HUES48 (cell line): ENCODE measurements at regions not wholly inside any gene's neighbourhood (a gene's known extent, or its start where the extent isn't known, plus 50 kb on each side); places are given as distances from the start of the nearest gene placed in this dataset.
"Not testable (repeated sequence)": the region's sequence is repeated elsewhere in the genome, so short reads cannot be mapped to it uniquely, and the experiment has no call there.

Experiments used
- H3K27ac ChIP-seq: one replicate; pipeline ENCODE4 v1.7.0; 2013; ENCODE audit warnings: low read depth, low read length, inconsistent platforms
- H3K27me3 ChIP-seq: 2 replicates; pipeline ENCODE4 v1.6.1; 2013; ENCODE audit warnings: mild to moderate bottlenecking, low read length; ENCODE audit not compliant: control insufficient read depth, insufficient read depth
- H3K36me3 ChIP-seq: 2 replicates; pipeline ENCODE4 v1.6.1; 2013; ENCODE audit warnings: low read length; ENCODE audit not compliant: control insufficient read depth, insufficient read depth
- H3K4me1 ChIP-seq: 2 replicates; pipeline ENCODE4 v1.6.1; 2013; ENCODE audit warnings: mild to moderate bottlenecking, low read length; ENCODE audit not compliant: control insufficient read depth, insufficient read depth
- H3K4me3 ChIP-seq: 2 replicates; pipeline ENCODE4 v1.5.1; 2013; ENCODE audit warnings: mild to moderate bottlenecking, low read depth, low read length
- H3K9ac ChIP-seq: 2 replicates; pipeline ENCODE4 v1.6.1; 2013; ENCODE audit warnings: mild to moderate bottlenecking, low read depth, low read length, moderate library complexity
- H3K9me3 ChIP-seq: 2 replicates; pipeline ENCODE4 v1.6.1; 2013; ENCODE audit warnings: low read length; ENCODE audit not compliant: control insufficient read depth, insufficient read depth

DNA sequence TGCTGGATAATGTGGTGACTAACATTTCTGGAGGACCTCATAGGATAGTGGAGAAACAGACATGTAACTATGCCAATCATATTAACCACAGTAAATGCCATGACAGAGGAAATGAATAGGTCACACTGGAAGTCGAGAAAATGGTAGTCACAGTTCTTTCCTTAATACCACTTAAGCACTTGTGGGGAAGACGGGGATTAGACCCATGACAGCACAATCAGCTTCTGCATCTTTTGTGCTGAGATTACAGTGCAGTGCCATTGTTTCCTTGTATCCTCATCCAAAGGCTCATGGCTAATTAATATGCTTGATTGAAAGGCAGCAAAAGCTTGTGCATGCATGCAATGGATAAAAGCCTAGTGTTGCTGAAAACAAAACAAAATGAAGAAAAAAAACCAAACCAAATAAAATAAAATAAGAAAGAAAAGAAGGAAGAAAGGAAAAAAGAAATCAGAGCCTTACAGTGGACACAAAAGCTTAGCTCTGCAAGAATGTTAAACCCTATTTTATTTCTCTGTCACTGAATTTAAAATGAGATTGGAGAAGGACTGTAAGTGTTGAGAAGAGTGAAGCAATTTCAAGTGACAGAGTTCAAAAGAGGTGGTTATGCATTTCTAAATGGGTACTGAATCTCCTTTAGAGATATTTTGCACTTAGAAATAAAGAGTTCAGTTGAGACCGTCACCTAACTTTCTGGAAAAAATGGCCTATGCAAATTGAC, 1011.9 kb downstream of the CDH8 start:
- no peak overlapping the region for H3K27ac ChIP-seq
- no peak overlapping the region for H3K4me3 ChIP-seq
- H3K4me1 ChIP-seq: no peaks in the 10 kb centered on the region
- H3K9ac ChIP-seq: no peak overlapping the region
- no peaks in the 10 kb centered on the region for H3K36me3 ChIP-seq
- no peaks in the 10 kb centered on the region for H3K27me3 ChIP-seq
- H3K9me3 ChIP-seq: no peaks in the 10 kb centered on the region

- Histone ChIP-seq H3K27me3 (no peaks in the 10 kb centered on the region), H3K9ac (no peak overlapping the region), H3K4me3 (no peak overlapping the region)
These were observed 1021.4 kb downstream of the CDH8 start for GRCh38 chr16:61014869-61015268.

DNA sequence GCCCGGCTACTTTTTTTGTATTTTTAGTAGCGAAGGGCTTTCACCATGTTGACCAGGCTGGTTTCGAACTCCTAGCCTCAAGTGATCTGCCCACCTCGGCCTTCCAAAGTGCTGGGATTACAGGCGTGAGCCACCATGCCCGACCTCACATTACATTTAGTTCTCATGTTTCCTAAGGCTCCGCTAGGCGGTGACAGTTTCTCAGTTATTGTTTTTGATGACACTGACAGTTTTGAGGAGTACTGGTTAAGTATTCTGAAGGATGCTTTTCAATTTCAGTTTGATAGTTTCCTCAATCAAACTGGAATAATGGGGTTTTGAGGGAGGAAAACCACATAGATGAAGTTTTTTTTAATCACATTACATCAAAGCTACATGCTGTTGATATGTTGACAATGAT, 1028.5 kb downstream of the CDH8 start:
- H3K36me3 ChIP-seq: no peaks in the 10 kb centered on the region
- no peak overlapping the region for H3K9ac ChIP-seq
- no peaks in the 10 kb centered on the region for H3K9me3 ChIP-seq
- H3K4me1 ChIP-seq: no peaks in the 10 kb centered on the region
- no peaks in the 10 kb centered on the region for H3K27me3 ChIP-seq
- H3K4me3 ChIP-seq: no peak overlapping the region
- no peak overlapping the region for H3K27ac ChIP-seq

More at GRCh38 chr16:61014869-61015268, 1021.4 kb downstream of the CDH8 start:
- H3K36me3 ChIP-seq: no peaks in the 10 kb centered on the region
- H3K27ac ChIP-seq: no peak overlapping the region
- no peaks in the 10 kb centered on the region for H3K4me1 ChIP-seq
- peaks cover 3% of the 10 kb centered on the region; the same call in 1 of the 2 replicates for H3K9me3 ChIP-seq

DNA sequence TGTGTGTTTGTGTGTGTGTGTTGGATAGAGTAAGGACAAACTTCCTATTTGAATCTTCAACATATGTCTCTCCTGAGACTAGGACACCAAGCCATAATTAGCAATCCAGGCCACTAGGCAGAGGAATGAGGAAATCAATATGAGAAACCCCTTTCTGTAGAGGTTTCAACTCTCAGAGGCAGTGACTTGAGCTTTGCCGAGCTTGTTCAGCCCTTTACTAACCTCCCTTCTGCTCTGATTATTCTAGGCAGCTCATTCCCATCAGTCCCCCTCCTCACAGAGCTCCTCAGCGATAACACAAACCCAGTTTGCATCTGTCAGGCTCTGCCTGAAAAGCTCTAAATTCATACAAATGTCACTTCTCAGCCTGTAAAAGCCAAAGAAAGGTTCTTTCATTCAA, 1030.3 kb downstream of the CDH8 start:
- no peak overlapping the region for H3K4me3 ChIP-seq
- no peaks in the 10 kb centered on the region for H3K27me3 ChIP-seq
- H3K27ac ChIP-seq: no peak overlapping the region
- no peaks in the 10 kb centered on the region for H3K9me3 ChIP-seq
- H3K9ac ChIP-seq: no peak overlapping the region
- H3K36me3 ChIP-seq: no peaks in the 10 kb centered on the region
- H3K4me1 ChIP-seq: no peaks in the 10 kb centered on the region

DNA sequence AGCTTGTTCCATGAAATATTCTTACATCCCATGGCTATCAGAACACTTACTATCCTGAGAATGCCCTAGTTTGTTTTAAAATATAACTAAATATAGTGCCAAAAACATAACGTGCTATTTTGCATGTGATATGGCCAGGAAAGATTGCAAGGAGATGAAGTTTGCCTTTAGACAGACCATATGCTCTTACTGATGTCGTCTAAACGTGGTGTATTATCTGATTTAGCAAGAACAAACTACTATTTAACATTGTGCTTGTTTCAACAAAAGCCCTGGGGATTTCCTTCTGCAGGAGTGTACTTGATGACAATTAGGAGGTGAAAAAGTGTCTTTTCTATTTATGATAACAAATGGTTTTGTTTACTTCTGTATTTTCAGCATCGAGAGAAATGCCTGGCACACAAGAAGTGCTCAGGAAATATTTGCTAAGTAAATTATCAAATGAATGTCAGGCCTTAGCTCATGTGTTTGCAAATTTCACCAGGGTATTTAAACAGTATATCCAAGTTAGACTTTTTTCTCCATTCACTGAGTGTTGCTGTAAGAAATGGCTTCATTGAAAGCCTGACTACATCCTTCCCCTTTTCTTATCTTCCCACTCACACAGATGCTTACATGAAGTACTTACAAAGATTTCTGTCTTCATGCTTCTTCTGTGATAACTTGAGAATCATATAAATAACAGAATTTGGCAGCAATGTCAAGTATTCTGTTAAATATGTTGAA, 1033.6 kb downstream of the CDH8 start:
- Histone ChIP-seq H3K27me3 (no peaks in the 10 kb centered on the region), H3K9me3 (no peaks in the 10 kb centered on the region), H3K4me1 (no peaks in the 10 kb centered on the region), H3K36me3 (no peaks in the 10 kb centered on the region), H3K4me3 (no peak overlapping the region), H3K9ac (no peak overlapping the region), H3K27ac (no peak overlapping the region)

DNA sequence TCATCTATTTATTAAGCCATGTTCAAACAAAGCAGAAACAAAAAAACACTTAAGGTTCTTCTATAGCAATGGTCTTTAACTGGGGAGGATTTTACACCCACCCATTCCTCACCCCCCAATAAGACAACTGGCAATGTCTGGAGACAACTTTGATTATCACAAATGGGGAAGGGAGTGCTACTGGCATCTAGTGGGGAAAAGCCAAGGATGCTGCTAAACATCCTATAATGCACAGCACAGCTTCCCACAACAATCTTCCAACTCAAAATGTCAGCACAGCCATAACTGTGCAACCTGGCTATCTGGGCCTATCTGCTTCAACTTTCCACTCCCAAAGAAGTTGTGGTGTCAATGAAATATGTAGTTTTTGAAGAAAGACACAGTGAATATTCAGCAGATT, 1044.4 kb downstream of the CDH8 start:
- Histone ChIP-seq H3K9ac (no peak overlapping the region), H3K4me1 (no peaks in the 10 kb centered on the region), H3K36me3 (no peaks in the 10 kb centered on the region), H3K27me3 (no peaks in the 10 kb centered on the region), H3K4me3 (no peak overlapping the region), H3K27ac (no peak overlapping the region), H3K9me3 (no peaks in the 10 kb centered on the region)

DNA sequence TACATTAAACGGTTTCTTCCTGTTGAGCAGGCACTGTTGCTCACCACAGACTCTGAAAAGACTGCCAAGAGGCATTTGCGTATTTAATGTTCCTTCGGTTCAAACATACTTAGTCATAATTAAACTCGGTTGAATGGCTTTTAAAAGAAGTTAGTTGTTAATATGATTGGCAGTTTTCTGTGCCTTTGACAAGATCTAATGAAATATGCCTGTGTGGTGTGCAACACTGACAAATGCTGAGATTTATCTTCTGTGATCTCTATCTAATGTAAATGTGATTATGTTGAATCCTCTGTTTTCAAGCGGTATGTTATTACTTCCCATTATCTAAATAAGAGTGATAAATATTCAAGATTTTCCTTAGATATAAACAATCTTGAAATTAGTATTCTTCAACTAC, 1046.6 kb downstream of the CDH8 start:
- no peaks in the 10 kb centered on the region for H3K9me3 ChIP-seq
- no peaks in the 10 kb centered on the region for H3K4me1 ChIP-seq

GRCh38 chr16:60979119-60979518, 1057.1 kb downstream of the CDH8 start:
- H3K9ac ChIP-seq: no peak overlapping the region
- H3K9me3 ChIP-seq: peaks cover 3% of the 10 kb centered on the region; the same call in 1 of the 2 replicates
- no peaks in the 10 kb centered on the region for H3K36me3 ChIP-seq
- H3K4me3 ChIP-seq: no peak overlapping the region
- no peak overlapping the region for H3K27ac ChIP-seq
- H3K27me3 ChIP-seq: no peaks in the 10 kb centered on the region
- H3K4me1 ChIP-seq: no peaks in the 10 kb centered on the region

More for the DNA sequence above, 1046.6 kb downstream of the CDH8 start:
- no peak overlapping the region for H3K27ac ChIP-seq
- H3K4me3 ChIP-seq: no peak overlapping the region
- no peaks in the 10 kb centered on the region for H3K27me3 ChIP-seq
- H3K9ac ChIP-seq: no peak overlapping the region
- H3K36me3 ChIP-seq: no peaks in the 10 kb centered on the region

- no peaks in the 10 kb centered on the region for H3K27me3 ChIP-seq
- no peaks in the 10 kb centered on the region for H3K4me1 ChIP-seq
- H3K27ac ChIP-seq: no peak overlapping the region
- no peaks in the 10 kb centered on the region for H3K36me3 ChIP-seq
- H3K4me3 ChIP-seq: no peak overlapping the region
- no peak overlapping the region for H3K9ac ChIP-seq
- no peaks in the 10 kb centered on the region for H3K9me3 ChIP-seq
These were observed 1086.4 kb downstream of the CDH8 start for GRCh38 chr16:60949800-60950199.

DNA sequence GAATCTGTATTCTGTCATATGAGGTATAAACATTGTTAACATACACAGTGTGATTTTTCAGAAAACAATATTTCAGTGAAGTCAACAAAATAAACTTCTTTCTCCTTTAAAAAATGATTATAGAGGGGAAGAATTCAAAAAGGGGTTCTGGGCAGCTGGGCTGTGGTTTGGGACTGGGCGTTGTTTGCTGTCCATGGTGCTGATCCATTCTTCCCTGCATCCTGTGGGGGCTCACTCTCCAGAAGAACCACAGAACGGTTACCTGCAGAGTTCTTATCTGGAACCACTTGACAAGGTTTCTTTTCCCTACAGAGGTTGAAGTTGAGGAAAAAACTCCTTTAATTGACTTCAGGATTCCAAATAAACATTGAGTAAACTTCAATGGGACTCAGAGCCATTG, 1091.0 kb downstream of the CDH8 start:
- Histone ChIP-seq H3K9ac (no peak overlapping the region), H3K36me3 (no peaks in the 10 kb centered on the region), H3K4me3 (no peak overlapping the region), H3K9me3 (no peaks in the 10 kb centered on the region), H3K4me1 (no peaks in the 10 kb centered on the region), H3K27ac (no peak overlapping the region), H3K27me3 (no peaks in the 10 kb centered on the region)

DNA sequence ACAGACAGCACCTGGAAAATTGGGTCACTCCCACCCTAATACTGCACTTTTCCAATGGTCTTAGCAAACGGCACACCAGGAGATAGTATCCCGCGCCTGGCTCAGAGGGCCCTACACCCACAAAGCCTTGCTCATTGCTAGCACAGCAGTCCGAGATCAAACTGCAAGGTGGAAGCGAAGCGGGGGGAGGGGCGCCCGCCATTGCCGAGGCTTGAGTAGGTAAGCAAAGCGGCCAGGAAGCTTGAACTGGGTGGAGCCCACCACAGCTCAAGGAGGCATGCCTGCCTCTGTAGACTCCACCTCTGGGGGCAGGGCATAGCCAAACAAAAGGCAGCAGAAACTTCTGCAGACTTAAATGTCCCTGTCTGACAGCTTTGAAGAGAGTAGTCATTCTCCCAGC, 1100.0 kb downstream of the CDH8 start:
- H3K27me3 ChIP-seq, H3K27ac ChIP-seq, H3K9ac ChIP-seq: not testable (repeated sequence)

More for the DNA sequence above, 1100.0 kb downstream of the CDH8 start:
- not testable (repeated sequence) for H3K4me3 ChIP-seq, H3K4me1 ChIP-seq, H3K36me3 ChIP-seq, H3K9me3 ChIP-seq
